C4-2B (cell line): ENCODE measurements at regions not wholly inside any gene's neighbourhood (a gene's known extent, or its start where the extent isn't known, plus 50 kb on each side); places are given as distances from the start of the nearest gene placed in this dataset.

Experiments
- H3K27ac ChIP-seq: fragments of 450-650 bp; 2 replicates; pipeline ENCODE4 v1.5.1; 2017
- CTCF ChIP-seq: fragments of 450-650 bp; conservative IDR thresholded peaks from 2 replicates; pipeline ENCODE4 v1.5.1; 2017; ENCODE audit warnings: mild to moderate bottlenecking
- ZFX ChIP-seq: fragments of 450-650 bp; IDR thresholded peaks from 2 replicates; pipeline ENCODE4 v1.6.1; 2017

GRCh38 chr17:37827905-37828650, 83.2 kb upstream of the HNF1B start:
- TF ChIP-seq CTCF (no peak), ZFX (no peak)
- no peak overlapping the region for H3K27ac ChIP-seq

- TF ChIP-seq CTCF: no peak
- TF ChIP-seq ZFX: no peak
- H3K27ac ChIP-seq: no peak overlapping the region
Measured at GRCh38 chr17:37826497-37827430, 81.9 kb upstream of the HNF1B start.

- no peak overlapping the region for H3K27ac ChIP-seq
Measured at GRCh38 chr17:37825851-37826250, 81.0 kb upstream of the HNF1B start.

GRCh38 chr17:37824534-37825485, 80.0 kb upstream of the HNF1B start:
- TF ChIP-seq CTCF (no peak), ZFX (no peak)
- H3K27ac ChIP-seq: no peak overlapping the region

More at GRCh38 chr17:37825851-37826250, 81.0 kb upstream of the HNF1B start:
- no peak for TF ChIP-seq CTCF
- TF ChIP-seq ZFX: no peak

GRCh38 chr17:37823996-37824395, 79.1 kb upstream of the HNF1B start:
- no peak overlapping the region for H3K27ac ChIP-seq

More at GRCh38 chr17:37823996-37824395, 79.1 kb upstream of the HNF1B start:
- no peak for TF ChIP-seq ZFX
- TF ChIP-seq CTCF: no peak
